ENCODE measurements at regions not wholly inside any gene's neighbourhood (a gene's known extent, or its start where the extent isn't known, plus 50 kb on each side); places are given as distances from the start of the nearest gene placed in this dataset.

DNA sequence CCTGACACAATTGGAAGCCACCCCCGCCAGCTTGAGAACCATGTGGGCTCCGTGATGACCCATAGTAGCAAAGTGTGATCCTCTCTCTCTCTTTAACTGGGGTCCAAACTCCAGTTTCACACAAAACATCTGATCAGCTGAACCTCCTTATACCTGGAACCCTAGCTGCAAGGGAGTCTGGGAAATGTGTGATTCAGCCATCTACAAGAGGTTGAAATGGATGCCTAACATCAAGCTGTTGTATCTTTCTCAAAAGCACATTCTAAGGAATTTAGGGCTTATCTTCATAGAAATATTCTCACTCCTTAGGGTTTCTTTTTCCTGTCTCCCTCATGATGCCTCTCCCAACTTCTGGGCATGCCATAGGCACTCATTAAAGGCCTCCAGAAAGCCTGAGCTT, 126.0 kb downstream of the BCOR start:
- H3K36me3 ChIP-seq (ENCODE audit: control insufficient read depth, insufficient read depth, low read length): no peaks in the 10 kb centered on the region
- H3K4me3 ChIP-seq (ENCODE audit: low read depth, low read length): no peak overlapping the region
- DNase-seq (ENCODE audit: low read depth) (no peak), FAIRE-seq (no peak)
- no peak for TF ChIP-seq CTCF (IDR thresholded peaks at IDR 0.05; ENCODE audit: insufficient read depth, low read length, severe bottlenecking)
- H3K27me3 ChIP-seq (ENCODE audit: control insufficient read depth, insufficient read depth, low read length): no peaks in the 10 kb centered on the region

- TF ChIP-seq CTCF (IDR thresholded peaks at IDR 0.05; ENCODE audit: insufficient read depth, low read length, severe bottlenecking): no peak
- no peaks in the 10 kb centered on the region for H3K36me3 ChIP-seq (ENCODE audit: control insufficient read depth, insufficient read depth, low read length)
- FAIRE-seq (no peak), DNase-seq (ENCODE audit: low read depth) (no peak)
- no peak overlapping the region for H3K4me3 ChIP-seq (ENCODE audit: low read depth, low read length)
- H3K27me3 ChIP-seq (ENCODE audit: control insufficient read depth, insufficient read depth, low read length): no peaks in the 10 kb centered on the region
These were observed 125.4 kb downstream of the BCOR start for GRCh38 chrX:39972340-39972739.

GRCh38 chrX:39973810-39974209, 123.9 kb downstream of the BCOR start:
- no peak for DNase-seq (ENCODE audit: low read depth)
- TF ChIP-seq CTCF (IDR thresholded peaks at IDR 0.05; ENCODE audit: insufficient read depth, low read length, severe bottlenecking): no peak
- H3K36me3 ChIP-seq (ENCODE audit: control insufficient read depth, insufficient read depth, low read length): no peaks in the 10 kb centered on the region
- FAIRE-seq: no peak
- no peak overlapping the region for H3K4me3 ChIP-seq (ENCODE audit: low read depth, low read length)
- H3K27me3 ChIP-seq (ENCODE audit: control insufficient read depth, insufficient read depth, low read length): no peaks in the 10 kb centered on the region

- DNase-seq (ENCODE audit: low read depth) (no peak), FAIRE-seq (no peak)
- no peaks in the 10 kb centered on the region for H3K27me3 ChIP-seq (ENCODE audit: control insufficient read depth, insufficient read depth, low read length)
- no peaks in the 10 kb centered on the region for H3K36me3 ChIP-seq (ENCODE audit: control insufficient read depth, insufficient read depth, low read length)
- H3K4me3 ChIP-seq (ENCODE audit: low read depth, low read length): no peak overlapping the region
- TF ChIP-seq CTCF (IDR thresholded peaks at IDR 0.05; ENCODE audit: insufficient read depth, low read length, severe bottlenecking): no peak
These were observed 123.5 kb downstream of the BCOR start for GRCh38 chrX:39974270-39974669.

DNA sequence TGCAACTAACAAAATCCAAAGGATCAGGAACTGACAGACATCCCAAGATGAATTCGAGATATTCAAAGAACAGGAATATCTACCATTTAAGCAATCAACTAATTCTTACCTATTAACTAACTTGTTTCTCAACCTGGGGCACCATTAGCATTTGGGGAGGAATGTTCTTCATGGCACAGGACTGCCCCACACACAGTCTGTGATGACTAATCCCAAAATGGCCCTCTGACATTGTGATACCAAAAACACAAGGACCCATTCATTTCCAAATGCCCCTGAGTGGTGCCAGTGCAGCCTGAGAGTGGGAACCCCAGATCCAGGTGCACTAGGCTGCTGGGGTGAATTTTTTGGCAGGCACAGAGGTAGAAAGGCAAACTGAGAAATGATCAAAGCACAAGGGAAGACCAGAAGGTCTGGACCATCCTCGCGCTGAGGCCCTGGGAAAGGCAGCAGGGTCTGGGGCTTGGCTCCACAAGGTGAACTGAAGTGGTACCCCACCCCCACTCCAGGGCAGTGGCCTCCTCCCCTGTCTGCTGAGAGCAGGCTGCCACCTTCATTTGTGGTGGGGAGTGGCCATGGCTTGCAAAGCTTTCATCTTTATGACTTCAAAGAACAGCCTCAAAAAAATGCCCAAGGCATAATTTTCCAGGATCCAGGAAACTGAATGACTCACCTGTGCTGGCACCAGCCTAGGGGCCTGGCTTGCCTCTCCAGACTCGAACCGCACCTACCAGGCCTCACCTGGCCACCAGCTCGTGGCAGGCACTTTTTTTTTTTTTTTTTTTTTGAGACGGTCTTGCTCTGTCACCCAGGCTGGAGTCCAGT, 122.4 kb downstream of the BCOR start:
- Histone ChIP-seq H3K36me3 (ENCODE audit: control insufficient read depth, insufficient read depth, low read length) (no peaks in the 10 kb centered on the region), H3K27me3 (ENCODE audit: control insufficient read depth, insufficient read depth, low read length) (no peaks in the 10 kb centered on the region), H3K4me3 (ENCODE audit: low read depth, low read length) (no peak overlapping the region)
- peak; percentile 77 for DNase-seq (ENCODE audit: low read depth)
- TF ChIP-seq CTCF (IDR thresholded peaks at IDR 0.05; ENCODE audit: insufficient read depth, low read length, severe bottlenecking): no peak
- no peak for FAIRE-seq

- Histone ChIP-seq H3K36me3 (ENCODE audit: control insufficient read depth, insufficient read depth, low read length) (no peaks in the 10 kb centered on the region), H3K4me3 (ENCODE audit: low read depth, low read length) (no peak overlapping the region), H3K27me3 (ENCODE audit: control insufficient read depth, insufficient read depth, low read length) (no peaks in the 10 kb centered on the region)
- no peak for DNase-seq (ENCODE audit: low read depth)
- no peak for TF ChIP-seq CTCF (IDR thresholded peaks at IDR 0.05; ENCODE audit: insufficient read depth, low read length, severe bottlenecking)
- no peak for FAIRE-seq
These were observed 115.8 kb downstream of the BCOR start for GRCh38 chrX:39981946-39982345.
